Upper lobe of left lung (tissue), 6 donors: ENCODE measurements at regions not wholly inside any gene's neighbourhood (a gene's known extent, or its start where the extent isn't known, plus 50 kb on each side); places are given as distances from the start of the nearest gene placed in this dataset.

Source experiments
- ATAC-seq, 2 donors: fragments of 200-7000 bp; cut with Tn5 transposase; one replicate each; pipeline ENCODE4 v1.9.1; 2022; ENCODE audit warnings: mild to moderate bottlenecking in 2 of 2, moderate library complexity in 2 of 2; ENCODE audit not compliant: low FRiP score in 2 of 2
- DNase-seq, 2 donors: peaks; one replicate each; pipeline ENCODE4 v3.0.0-alpha.2; 2019 to 2020
- H3K27ac ChIP-seq, 4 donors: fragments of 200-600 bp; sonication (generic); one replicate each; pipeline ENCODE4 v1.5.1; 2016 to 2019
- H3K27me3 ChIP-seq, 4 donors: fragments of 200-600 bp; sonication (generic); one replicate each; pipeline ENCODE4 v1.5.1; 2017 to 2019
- H3K36me3 ChIP-seq, 4 donors: fragments of 200-600 bp; sonication (generic); one replicate each; pipeline ENCODE4 v1.5.1; 2016 to 2019
- H3K4me1 ChIP-seq, 4 donors: fragments of 200-600 bp; sonication (generic); one replicate each; pipeline ENCODE4 v1.5.1; 2018 to 2019
- H3K4me3 ChIP-seq, 4 donors: fragments of 200-600 bp; sonication (generic); one replicate each; pipeline ENCODE4 v1.5.1; 2017 to 2019; ENCODE audit warnings: mild to moderate bottlenecking in 2 of 4, moderate library complexity in 1 of 4
- H3K9me3 ChIP-seq, 4 donors: fragments of 200-600 bp; sonication (generic); one replicate each; pipeline ENCODE4 v1.5.1; 2018 to 2019
- EP300 ChIP-seq, 4 donors: sonication (generic); formaldehyde crosslinking; IDR thresholded peaks; one replicate each; pipeline ENCODE4 v1.5.1; 2017; ENCODE audit warnings: antibody characterized with exemption in 4 of 4, control low read depth in 2 of 4
- POLR2A ChIP-seq, 4 donors: fragments of 450-650 bp; IDR thresholded peaks; one replicate each; pipeline ENCODE4 v1.5.1; 2016 to 2017; ENCODE audit warnings: antibody characterized with exemption in 4 of 4, mild to moderate bottlenecking in 2 of 4
- POLR2AphosphoS5 ChIP-seq, 2 donors: sonication (generic); formaldehyde crosslinking; IDR thresholded peaks; one replicate each; pipeline ENCODE4 v1.5.1; 2017; ENCODE audit warnings: antibody characterized with exemption in 2 of 2
- WGBS, 2 donors: methylation state at CpG; one replicate each; pipeline ENCODE4 v1.1.5; 2017 to 2018; 5-methylcytosine and 5-hydroxymethylcytosine counted together
- TF ChIP-seq, protein P1 (sequence below), 6 experiments: fragments of 450-650 bp in 4 of 6; fragments of 200-600 bp in 2 of 6; sonication (generic) in 2 of 6; IDR thresholded peaks; one replicate each; pipeline ENCODE4 v1.5.1; 2016 to 2019; ENCODE audit warnings: antibody characterized with exemption in 6 of 6
- donor health status: DM: no; HTN: no; CAD: no; lungs with moderate emphysema.
- donor health status: DM: no; HTN: yes; CAD: no; lungs with severe emphysema.

DNA sequence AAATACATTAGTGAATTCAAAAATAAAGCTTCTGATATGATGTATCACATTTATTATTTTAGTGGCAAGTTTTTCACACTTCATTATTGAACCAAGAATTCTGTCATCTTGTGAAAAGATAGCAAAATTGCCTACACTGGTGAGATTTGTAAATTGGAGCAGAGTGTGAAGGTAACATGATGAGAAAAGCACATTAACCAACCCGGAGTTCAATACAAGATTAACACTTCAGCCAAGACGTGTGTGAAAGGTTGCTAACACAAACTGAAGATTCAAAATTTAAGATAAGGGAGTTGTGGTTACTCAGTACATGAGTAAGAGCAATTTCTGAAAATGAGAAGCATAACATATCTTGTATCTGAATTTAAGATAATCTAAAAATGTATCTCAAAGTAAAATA, 346.7 kb downstream of the PDHA2 start:
- DNase-seq = no peak
- TF ChIP-seq, protein P1, sequence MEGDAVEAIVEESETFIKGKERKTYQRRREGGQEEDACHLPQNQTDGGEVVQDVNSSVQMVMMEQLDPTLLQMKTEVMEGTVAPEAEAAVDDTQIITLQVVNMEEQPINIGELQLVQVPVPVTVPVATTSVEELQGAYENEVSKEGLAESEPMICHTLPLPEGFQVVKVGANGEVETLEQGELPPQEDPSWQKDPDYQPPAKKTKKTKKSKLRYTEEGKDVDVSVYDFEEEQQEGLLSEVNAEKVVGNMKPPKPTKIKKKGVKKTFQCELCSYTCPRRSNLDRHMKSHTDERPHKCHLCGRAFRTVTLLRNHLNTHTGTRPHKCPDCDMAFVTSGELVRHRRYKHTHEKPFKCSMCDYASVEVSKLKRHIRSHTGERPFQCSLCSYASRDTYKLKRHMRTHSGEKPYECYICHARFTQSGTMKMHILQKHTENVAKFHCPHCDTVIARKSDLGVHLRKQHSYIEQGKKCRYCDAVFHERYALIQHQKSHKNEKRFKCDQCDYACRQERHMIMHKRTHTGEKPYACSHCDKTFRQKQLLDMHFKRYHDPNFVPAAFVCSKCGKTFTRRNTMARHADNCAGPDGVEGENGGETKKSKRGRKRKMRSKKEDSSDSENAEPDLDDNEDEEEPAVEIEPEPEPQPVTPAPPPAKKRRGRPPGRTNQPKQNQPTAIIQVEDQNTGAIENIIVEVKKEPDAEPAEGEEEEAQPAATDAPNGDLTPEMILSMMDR (IDR thresholded peaks at IDR 0.05) = no peak
- H3K9me3 ChIP-seq = no peaks in the 10 kb centered on the region
- no peaks in the 10 kb centered on the region for H3K36me3 ChIP-seq
- no peaks in the 10 kb centered on the region for H3K4me1 ChIP-seq
- H3K27me3 ChIP-seq = no peaks in the 10 kb centered on the region
- no peak overlapping the region for H3K4me3 ChIP-seq
- 29 to 40% methylated on average over 2 of the region's 2 CpGs for WGBS, 2 donors
- no peak for ATAC-seq
- no peak overlapping the region for H3K27ac ChIP-seq

- Histone ChIP-seq H3K27ac (no peak overlapping the region), H3K27me3 (no peaks in the 10 kb centered on the region), H3K4me1 (no peaks in the 10 kb centered on the region), H3K36me3 (no peaks in the 10 kb centered on the region), H3K9me3 (no peaks in the 10 kb centered on the region), H3K4me3 (no peak overlapping the region)
- DNase-seq = no peak
- no peak for ATAC-seq
- TF ChIP-seq EP300 (IDR thresholded peaks at IDR 0.05) = no peak
Measured at GRCh38 chr4:96189761-96190160, 349.9 kb downstream of the PDHA2 start.

GRCh38 chr4:96193061-96193460, 353.2 kb downstream of the PDHA2 start:
- H3K9me3 ChIP-seq = no peaks in the 10 kb centered on the region
- 50 to 60% methylated on average over 1 of the region's 1 CpG for WGBS, 2 donors

DNA sequence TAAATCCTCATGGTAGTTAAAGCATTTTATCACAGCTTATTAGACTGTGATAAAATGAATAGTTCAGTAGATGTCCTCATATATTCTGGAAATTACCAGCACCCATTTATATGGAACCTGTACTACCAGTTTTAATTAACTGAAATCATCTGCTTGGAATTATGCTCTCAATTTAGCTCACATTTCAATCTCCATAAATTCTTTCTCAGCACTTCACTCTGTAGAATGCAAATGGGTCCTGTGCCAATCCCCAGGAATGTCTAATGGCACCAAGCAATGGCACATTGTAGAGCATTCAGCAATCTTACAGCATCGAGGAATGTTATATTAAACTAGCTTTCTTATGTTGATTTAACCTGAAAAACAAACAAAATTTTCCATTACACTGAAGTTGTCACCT, 355.1 kb downstream of the PDHA2 start:
- H3K27me3 ChIP-seq = no peaks in the 10 kb centered on the region
- no peaks in the 10 kb centered on the region for H3K9me3 ChIP-seq
- H3K36me3 ChIP-seq = no peaks in the 10 kb centered on the region
- no peaks in the 10 kb centered on the region for H3K4me1 ChIP-seq
- H3K27ac ChIP-seq = no peak overlapping the region
- TF ChIP-seq POLR2A (IDR thresholded peaks at IDR 0.05) = no peak
- TF ChIP-seq, protein P1 (IDR thresholded peaks at IDR 0.05) = no peak
- no peak for TF ChIP-seq POLR2AphosphoS5 (IDR thresholded peaks at IDR 0.05)
- TF ChIP-seq EP300 (IDR thresholded peaks at IDR 0.05) = no peak
- 42 to 54% methylated on average over 1 of the region's 1 CpG for WGBS, 2 donors
- H3K4me3 ChIP-seq = no peak overlapping the region
- DNase-seq (no peak), ATAC-seq (no peak)

More at GRCh38 chr4:96193061-96193460, 353.2 kb downstream of the PDHA2 start:
- TF ChIP-seq, protein P1 (IDR thresholded peaks at IDR 0.05) = no peak
- TF ChIP-seq POLR2A (IDR thresholded peaks at IDR 0.05) = no peak
- no peak for TF ChIP-seq POLR2AphosphoS5 (IDR thresholded peaks at IDR 0.05)
- TF ChIP-seq EP300 (IDR thresholded peaks at IDR 0.05) = no peak
- DNase-seq (no peak), ATAC-seq (no peak)
- H3K36me3 ChIP-seq = no peaks in the 10 kb centered on the region
- H3K27ac ChIP-seq = no peak overlapping the region
- no peak overlapping the region for H3K4me3 ChIP-seq
- no peaks in the 10 kb centered on the region for H3K4me1 ChIP-seq
- H3K27me3 ChIP-seq = no peaks in the 10 kb centered on the region

DNA sequence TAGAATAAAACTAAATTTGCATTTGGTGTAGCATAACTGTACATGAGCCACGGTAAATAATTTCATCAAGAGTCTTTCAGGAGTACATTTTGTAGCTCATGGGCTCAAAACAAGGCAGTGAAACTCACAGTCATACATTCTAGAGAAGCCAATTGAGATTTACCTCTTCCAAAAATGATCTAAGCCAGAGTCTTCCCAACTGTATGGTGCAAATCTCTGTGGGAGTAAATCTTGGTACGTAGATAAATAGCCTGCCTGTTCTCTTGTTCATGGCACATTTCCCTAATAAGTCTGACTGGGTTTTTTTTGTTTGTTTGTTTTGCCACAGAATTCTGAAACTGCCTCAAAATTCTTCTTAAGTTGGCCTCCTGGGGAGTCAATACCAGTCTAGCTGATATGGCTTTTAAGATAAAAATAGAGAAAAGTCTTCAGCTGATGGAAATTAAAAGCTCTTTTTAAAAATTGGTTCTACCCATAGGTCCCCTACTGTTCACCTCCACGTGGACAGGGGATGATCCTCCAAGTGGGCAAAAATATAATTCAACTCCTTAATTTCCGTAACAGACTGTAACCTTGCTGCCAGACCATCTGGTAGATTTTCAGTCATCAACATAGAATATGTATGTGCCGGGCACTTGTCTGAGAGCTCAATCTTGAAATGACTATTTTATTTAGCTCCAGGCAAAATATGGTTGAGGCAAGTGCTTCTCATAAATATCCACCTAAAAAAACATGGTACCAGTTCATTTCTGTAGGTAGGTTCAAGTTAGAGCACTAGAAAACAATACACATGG, 365.4 kb downstream of the PDHA2 start:
- WGBS, 2 donors = 60 to 72% methylated on average over 5 of the region's 5 CpGs

More for the DNA sequence above, 365.4 kb downstream of the PDHA2 start:
- no peak for DNase-seq
- TF ChIP-seq POLR2A (IDR thresholded peaks at IDR 0.05) (no peak), EP300 (IDR thresholded peaks at IDR 0.05) (no peak), POLR2AphosphoS5 (IDR thresholded peaks at IDR 0.05) (no peak)
- TF ChIP-seq, protein P1 (IDR thresholded peaks at IDR 0.05) = no peak
- ATAC-seq = peak in 1 of 2 donors; percentile 45
- no peak overlapping the region for H3K4me3 ChIP-seq
- no peak overlapping the region for H3K27ac ChIP-seq
- H3K9me3 ChIP-seq = no peaks in the 10 kb centered on the region
- no peaks in the 10 kb centered on the region for H3K36me3 ChIP-seq
- no peaks in the 10 kb centered on the region for H3K4me1 ChIP-seq
- no peaks in the 10 kb centered on the region for H3K27me3 ChIP-seq
